ENCODE measurements at regions not wholly inside any gene's neighbourhood (a gene's known extent, or its start where the extent isn't known, plus 50 kb on each side); places are given as distances from the start of the nearest gene placed in this dataset.

GRCh38 chr2:176483901-176484568, 214.8 kb downstream of the MTX2 start:
- Histone ChIP-seq H3K36me3 (no peaks in the 10 kb centered on the region), H3K27me3 (peaks cover 16% of the 10 kb centered on the region), H3K9me3 (no peaks in the 10 kb centered on the region), H3K4me3 (no peak overlapping the region)
- no peak for DNase-seq

GRCh38 chr2:176484838-176485237, 215.6 kb downstream of the MTX2 start:
- Histone ChIP-seq H3K4me3 (no peak overlapping the region), H3K27me3 (peaks cover 16% of the 10 kb centered on the region), H3K36me3 (no peaks in the 10 kb centered on the region), H3K9me3 (no peaks in the 10 kb centered on the region)
- peak; percentile 74 for DNase-seq

- H3K36me3 ChIP-seq = no peaks in the 10 kb centered on the region
- no peaks in the 10 kb centered on the region; the same call in 1 of the 2 replicates for H3K27me3 ChIP-seq
- H3K4me3 ChIP-seq = no peak overlapping the region
- H3K9me3 ChIP-seq = no peaks in the 10 kb centered on the region
- DNase-seq = no peak
These were observed 219.2 kb downstream of the MTX2 start for GRCh38 chr2:176488431-176488830.

- H3K27me3 ChIP-seq = no peaks in the 10 kb centered on the region
- DNase-seq = peak; percentile 6
- H3K4me3 ChIP-seq = no peak overlapping the region
- H3K36me3 ChIP-seq = no peaks in the 10 kb centered on the region
- H3K9me3 ChIP-seq = no peaks in the 10 kb centered on the region
These were observed 221.0 kb downstream of the MTX2 start for GRCh38 chr2:176490061-176490861.

GRCh38 chr2:176491172-176491904, 222.1 kb downstream of the MTX2 start:
- Histone ChIP-seq H3K36me3 (no peaks in the 10 kb centered on the region), H3K4me3 (no peak overlapping the region), H3K9me3 (no peaks in the 10 kb centered on the region), H3K27me3 (no peaks in the 10 kb centered on the region)
- peak; percentile 88 for DNase-seq

DNA sequence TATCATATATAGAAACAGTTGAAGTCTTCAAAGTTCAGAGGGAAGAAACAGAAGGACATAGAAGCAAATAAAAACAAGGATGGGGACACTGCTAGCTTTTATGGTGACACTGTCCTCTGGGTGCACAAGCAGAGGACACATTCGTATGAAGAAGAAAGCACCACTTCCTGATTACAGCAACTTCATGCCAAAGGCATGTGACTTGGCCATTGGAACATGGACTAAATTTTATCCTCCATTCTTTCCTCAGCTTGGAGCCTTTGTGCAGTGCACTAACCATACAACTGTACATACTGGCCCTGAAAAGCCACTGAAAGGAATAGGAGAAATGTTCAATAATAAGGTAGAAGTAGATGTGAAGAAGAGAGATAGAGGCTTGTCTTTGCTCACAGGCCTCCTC, 223.3 kb downstream of the MTX2 start:
- H3K36me3 ChIP-seq = no peaks in the 10 kb centered on the region
- no peaks in the 10 kb centered on the region for H3K9me3 ChIP-seq
- H3K27me3 ChIP-seq = no peaks in the 10 kb centered on the region
- no peak overlapping the region for H3K4me3 ChIP-seq
- no peak for DNase-seq

DNA sequence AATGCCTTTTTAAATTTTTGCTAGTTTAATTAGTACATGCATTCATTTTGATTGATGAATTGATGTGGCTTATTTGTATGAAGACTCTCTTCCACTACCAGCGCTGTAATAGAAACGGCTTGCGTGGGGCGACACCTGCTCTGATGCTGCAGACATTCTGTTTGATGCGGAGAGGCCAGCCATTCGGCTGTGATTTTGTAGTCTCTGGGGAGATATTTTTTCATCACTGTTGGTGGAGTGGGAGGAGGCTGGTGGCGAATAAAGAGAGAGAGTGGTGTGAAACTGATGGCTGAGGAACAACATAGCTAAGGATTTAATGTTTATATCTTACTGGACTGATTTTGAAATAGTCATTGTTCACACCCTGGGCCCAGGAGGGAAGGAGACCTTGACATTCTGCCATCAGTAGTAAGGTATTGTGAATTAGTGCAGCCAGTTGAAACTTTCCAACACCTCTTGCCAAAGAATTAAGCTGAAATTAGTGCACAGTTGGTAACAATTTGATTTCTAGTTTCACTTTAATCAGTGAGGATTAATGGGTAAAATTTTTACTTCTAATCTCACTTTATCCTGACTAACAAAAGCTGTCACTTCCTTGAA, 224.1 kb downstream of the MTX2 start:
- Histone ChIP-seq H3K27me3 (no peaks in the 10 kb centered on the region), H3K9me3 (no peaks in the 10 kb centered on the region), H3K4me3 (no peak overlapping the region), H3K36me3 (no peaks in the 10 kb centered on the region)
- no peak for DNase-seq

DNA sequence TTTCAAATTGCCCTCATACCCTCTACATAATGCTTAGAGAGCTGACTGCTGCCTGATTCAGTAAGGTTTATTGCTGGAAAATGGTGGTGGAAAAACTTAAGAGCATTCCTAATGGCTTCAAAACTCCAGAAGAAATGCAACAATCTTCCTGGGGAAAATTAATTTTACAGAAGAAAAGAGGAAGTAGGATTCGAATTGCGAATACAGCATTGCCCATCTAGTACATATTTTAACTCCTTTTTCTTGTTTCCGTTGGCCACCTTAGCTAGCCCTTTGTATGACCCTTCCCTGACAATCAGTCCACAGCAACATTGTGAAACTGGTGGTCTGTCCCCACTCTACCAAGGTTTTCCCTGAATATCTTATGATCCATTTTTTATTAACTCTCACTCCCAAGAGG, 224.7 kb downstream of the MTX2 start:
- H3K27me3 ChIP-seq = no peaks in the 10 kb centered on the region
- H3K36me3 ChIP-seq = no peaks in the 10 kb centered on the region
- no peaks in the 10 kb centered on the region for H3K9me3 ChIP-seq
- H3K4me3 ChIP-seq = no peak overlapping the region
- no peak for DNase-seq

- no peaks in the 10 kb centered on the region for H3K9me3 ChIP-seq
- H3K4me3 ChIP-seq = no peak overlapping the region
- no peak for DNase-seq
- H3K27me3 ChIP-seq = no peaks in the 10 kb centered on the region
- no peaks in the 10 kb centered on the region for H3K36me3 ChIP-seq
These were observed 225.7 kb downstream of the MTX2 start for GRCh38 chr2:176494949-176495353.

GRCh38 chr2:176495826-176496225, 226.6 kb downstream of the MTX2 start:
- H3K4me3 ChIP-seq = no peak overlapping the region
- no peaks in the 10 kb centered on the region for H3K9me3 ChIP-seq
- H3K36me3 ChIP-seq = no peaks in the 10 kb centered on the region
- no peaks in the 10 kb centered on the region for H3K27me3 ChIP-seq
- DNase-seq = no peak

- no peaks in the 10 kb centered on the region for H3K9me3 ChIP-seq
- no peaks in the 10 kb centered on the region for H3K27me3 ChIP-seq
- H3K4me3 ChIP-seq = no peak overlapping the region
- no peak for DNase-seq
- H3K36me3 ChIP-seq = no peaks in the 10 kb centered on the region
These were observed 227.5 kb downstream of the MTX2 start for GRCh38 chr2:176496761-176497160.

DNA sequence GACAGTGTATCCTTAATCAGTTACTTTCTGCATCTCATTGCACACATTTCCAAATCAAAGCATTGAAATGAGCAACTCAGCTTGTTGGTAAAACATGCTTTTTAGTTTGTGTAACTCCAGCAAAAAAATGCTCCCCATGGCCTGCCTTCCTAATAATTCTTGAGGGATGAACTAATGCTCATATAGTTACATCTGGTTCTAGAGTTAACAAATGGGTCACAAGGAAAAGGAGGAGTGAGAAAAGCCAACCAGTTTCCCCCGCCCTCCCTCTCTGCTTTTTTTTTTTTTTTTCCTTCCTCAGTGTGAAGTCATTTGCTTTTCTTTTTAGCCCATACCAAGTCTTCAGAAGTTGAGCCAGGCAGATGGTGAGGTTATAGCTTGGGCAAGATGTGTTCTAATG, 231.7 kb downstream of the MTX2 start:
- no peaks in the 10 kb centered on the region for H3K9me3 ChIP-seq
- no peaks in the 10 kb centered on the region for H3K36me3 ChIP-seq
- no peaks in the 10 kb centered on the region for H3K27me3 ChIP-seq
- DNase-seq = no peak
- no peak overlapping the region for H3K4me3 ChIP-seq

GRCh38 chr2:176501617-176502016, 232.4 kb downstream of the MTX2 start:
- no peaks in the 10 kb centered on the region for H3K27me3 ChIP-seq
- DNase-seq = no peak
- no peaks in the 10 kb centered on the region for H3K36me3 ChIP-seq
- no peaks in the 10 kb centered on the region for H3K9me3 ChIP-seq
- no peak overlapping the region for H3K4me3 ChIP-seq

GRCh38 chr2:176502619-176503018, 233.4 kb downstream of the MTX2 start:
- no peaks in the 10 kb centered on the region for H3K27me3 ChIP-seq
- DNase-seq = no peak

DNA sequence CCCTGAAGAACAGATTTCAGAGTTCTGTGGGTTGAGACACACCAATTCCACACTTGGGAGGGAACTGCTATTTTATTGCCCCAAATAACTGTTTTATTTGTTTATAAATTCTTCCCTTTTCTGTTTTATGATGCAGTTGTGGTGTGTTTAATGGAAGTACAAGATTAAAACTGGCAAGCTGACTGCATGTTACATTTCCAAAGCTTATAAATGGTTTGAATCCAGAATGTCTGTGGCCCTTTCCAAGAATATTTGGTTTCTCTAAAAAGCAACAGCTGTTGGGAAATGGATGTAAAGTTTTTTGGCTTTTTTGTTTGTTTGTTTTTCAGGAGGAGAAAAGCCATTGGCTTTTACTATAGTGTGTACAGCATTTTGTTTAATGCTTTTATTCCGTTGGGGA, 234.5 kb downstream of the MTX2 start:
- DNase-seq = no peak
- Histone ChIP-seq H3K27me3 (no peaks in the 10 kb centered on the region), H3K4me3 (no peak overlapping the region), H3K9me3 (no peaks in the 10 kb centered on the region), H3K36me3 (no peaks in the 10 kb centered on the region)

More at GRCh38 chr2:176502619-176503018, 233.4 kb downstream of the MTX2 start:
- H3K36me3 ChIP-seq = no peaks in the 10 kb centered on the region
- no peak overlapping the region for H3K4me3 ChIP-seq
- no peaks in the 10 kb centered on the region for H3K9me3 ChIP-seq

DNA sequence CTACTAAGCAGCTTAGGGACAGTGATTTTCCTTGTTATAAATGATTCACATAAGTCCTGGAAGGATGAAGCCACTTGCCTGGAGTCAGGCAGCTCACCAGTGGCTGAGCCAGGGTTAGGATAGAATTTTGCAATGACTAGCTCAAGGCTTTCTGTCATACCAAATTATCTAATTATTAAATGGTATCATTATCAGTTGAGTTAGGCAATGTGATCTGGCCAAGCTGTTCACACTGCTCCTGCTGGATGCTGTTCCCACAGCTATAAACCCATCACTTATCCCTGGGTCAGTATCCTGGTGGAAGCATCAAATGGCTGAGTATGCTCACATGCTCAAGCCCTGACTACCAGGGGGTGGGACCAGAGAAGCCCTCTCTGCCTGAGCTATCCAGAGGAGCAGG, 235.2 kb downstream of the MTX2 start:
- DNase-seq = no peak

GRCh38 chr2:176507786-176508185, 238.5 kb downstream of the MTX2 start:
- Histone ChIP-seq H3K36me3 (no peaks in the 10 kb centered on the region), H3K9me3 (no peaks in the 10 kb centered on the region), H3K4me3 (no peak overlapping the region), H3K27me3 (no peaks in the 10 kb centered on the region)
- no peak for DNase-seq

More for the DNA sequence above, 235.2 kb downstream of the MTX2 start:
- Histone ChIP-seq H3K36me3 (no peaks in the 10 kb centered on the region), H3K27me3 (no peaks in the 10 kb centered on the region), H3K9me3 (no peaks in the 10 kb centered on the region), H3K4me3 (no peak overlapping the region)
